Neural crest cell (in vitro differentiated cells): ENCODE measurements at regions not wholly inside any gene's neighbourhood (a gene's known extent, or its start where the extent isn't known, plus 50 kb on each side); places are given as distances from the start of the nearest gene placed in this dataset.

Source experiments
- DNase-seq: peaks from one replicate; pipeline ENCODE4 v3.0.0; 2021; ENCODE audit warnings: low read depth, mixed read lengths, low spot score
- H3K27ac Mint-ChIP-seq: one replicate; pipeline ENCODE4 v1.8.0; 2021; ENCODE audit warnings: mild to moderate bottlenecking, mixed read lengths; ENCODE audit not compliant: unreplicated experiment
- H3K27me3 Mint-ChIP-seq: 2 replicates; pipeline ENCODE4 v1.8.0; 2021; ENCODE audit warnings: low read depth, mild to moderate bottlenecking, mixed read lengths
- H3K36me3 Mint-ChIP-seq: 2 replicates; pipeline ENCODE4 v1.8.0; 2021; ENCODE audit warnings: low read depth, mild to moderate bottlenecking, mixed read lengths
- H3K4me1 Mint-ChIP-seq: 2 replicates; pipeline ENCODE4 v1.8.0; 2021; ENCODE audit warnings: mixed read lengths
- H3K4me3 Mint-ChIP-seq: one replicate; pipeline ENCODE4 v1.8.0; 2021; ENCODE audit warnings: mild to moderate bottlenecking, mixed read lengths
- H3K9me3 Mint-ChIP-seq: 2 replicates; pipeline ENCODE4 v1.8.0; 2021; ENCODE audit warnings: mixed read lengths
- TF ChIP-seq, protein P1 (sequence below): fragments of 200-600 bp; sonication (generic); conservative IDR thresholded peaks from 2 replicates; pipeline ENCODE4 v1.5.0; 2021; ENCODE audit warnings: antibody characterized with exemption, mild to moderate bottlenecking

GRCh38 chr12:69023840-69024239 is 90.9 kb upstream of the CPM start:
- Mint-ChIP-seq H3K9me3 (peaks cover 3% of the 10 kb centered on the region), H3K4me1 (peaks cover 6% of the 10 kb centered on the region), H3K36me3 (no peaks in the 10 kb centered on the region), H3K4me3 (no peak overlapping the region), H3K27ac (peak overlapping the region; percentile 65), H3K27me3 (no peaks in the 10 kb centered on the region)
- no peak for DNase-seq
- TF ChIP-seq, protein P1, sequence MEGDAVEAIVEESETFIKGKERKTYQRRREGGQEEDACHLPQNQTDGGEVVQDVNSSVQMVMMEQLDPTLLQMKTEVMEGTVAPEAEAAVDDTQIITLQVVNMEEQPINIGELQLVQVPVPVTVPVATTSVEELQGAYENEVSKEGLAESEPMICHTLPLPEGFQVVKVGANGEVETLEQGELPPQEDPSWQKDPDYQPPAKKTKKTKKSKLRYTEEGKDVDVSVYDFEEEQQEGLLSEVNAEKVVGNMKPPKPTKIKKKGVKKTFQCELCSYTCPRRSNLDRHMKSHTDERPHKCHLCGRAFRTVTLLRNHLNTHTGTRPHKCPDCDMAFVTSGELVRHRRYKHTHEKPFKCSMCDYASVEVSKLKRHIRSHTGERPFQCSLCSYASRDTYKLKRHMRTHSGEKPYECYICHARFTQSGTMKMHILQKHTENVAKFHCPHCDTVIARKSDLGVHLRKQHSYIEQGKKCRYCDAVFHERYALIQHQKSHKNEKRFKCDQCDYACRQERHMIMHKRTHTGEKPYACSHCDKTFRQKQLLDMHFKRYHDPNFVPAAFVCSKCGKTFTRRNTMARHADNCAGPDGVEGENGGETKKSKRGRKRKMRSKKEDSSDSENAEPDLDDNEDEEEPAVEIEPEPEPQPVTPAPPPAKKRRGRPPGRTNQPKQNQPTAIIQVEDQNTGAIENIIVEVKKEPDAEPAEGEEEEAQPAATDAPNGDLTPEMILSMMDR = no peak

DNA sequence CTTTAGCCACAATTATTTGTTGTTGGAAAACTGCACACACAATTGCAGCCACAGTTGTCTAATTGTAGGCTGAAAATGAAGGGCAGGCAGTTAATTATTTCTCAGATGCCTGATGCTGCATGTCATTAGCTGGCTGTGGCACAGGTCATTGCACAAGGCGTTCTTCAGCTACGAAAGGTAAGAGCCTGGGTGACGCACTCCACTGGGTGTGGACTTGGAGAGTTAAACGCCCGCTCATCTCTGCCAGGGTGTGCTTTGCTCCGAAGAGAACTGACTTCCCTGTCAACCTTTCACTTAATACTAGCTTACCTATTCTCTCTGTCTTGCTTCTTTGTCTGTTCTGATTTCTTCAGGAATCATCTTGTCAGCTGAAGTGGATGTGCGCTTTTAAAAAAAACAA is 91.4 kb upstream of the CPM start:
- no peak overlapping the region for H3K27ac Mint-ChIP-seq
- H3K9me3 Mint-ChIP-seq = peaks cover 3% of the 10 kb centered on the region

DNA sequence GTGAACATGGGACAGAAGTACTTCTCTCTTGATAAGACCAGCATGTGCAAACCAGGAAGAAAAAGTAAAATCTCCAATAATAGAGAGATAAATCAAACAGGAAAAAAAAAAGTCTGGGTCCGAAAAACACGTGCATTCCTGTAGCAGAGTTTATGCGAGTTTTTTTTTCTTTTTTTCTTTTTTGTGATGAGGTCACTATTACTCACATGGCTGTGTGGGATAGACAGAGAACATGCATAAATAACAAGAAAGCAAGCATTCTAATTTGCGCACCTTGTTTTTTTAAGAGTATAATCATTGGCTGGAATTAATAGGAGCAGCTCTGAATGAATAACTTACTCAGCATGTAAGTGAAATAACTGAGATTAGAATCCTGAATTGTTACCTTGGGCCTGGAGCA is 91.9 kb upstream of the CPM start:
- Mint-ChIP-seq H3K36me3 (no peaks in the 10 kb centered on the region), H3K27ac (no peak overlapping the region), H3K4me1 (peaks cover 6% of the 10 kb centered on the region), H3K4me3 (no peak overlapping the region), H3K27me3 (no peaks in the 10 kb centered on the region), H3K9me3 (peaks cover 3% of the 10 kb centered on the region)
- TF ChIP-seq, protein P1 = no peak
- no peak for DNase-seq

More for the DNA sequence above, 91.4 kb upstream of the CPM start:
- TF ChIP-seq, protein P1 = no peak
- Mint-ChIP-seq H3K4me1 (peaks cover 6% of the 10 kb centered on the region), H3K27me3 (no peaks in the 10 kb centered on the region), H3K4me3 (no peak overlapping the region), H3K36me3 (no peaks in the 10 kb centered on the region)
- no peak for DNase-seq

DNA sequence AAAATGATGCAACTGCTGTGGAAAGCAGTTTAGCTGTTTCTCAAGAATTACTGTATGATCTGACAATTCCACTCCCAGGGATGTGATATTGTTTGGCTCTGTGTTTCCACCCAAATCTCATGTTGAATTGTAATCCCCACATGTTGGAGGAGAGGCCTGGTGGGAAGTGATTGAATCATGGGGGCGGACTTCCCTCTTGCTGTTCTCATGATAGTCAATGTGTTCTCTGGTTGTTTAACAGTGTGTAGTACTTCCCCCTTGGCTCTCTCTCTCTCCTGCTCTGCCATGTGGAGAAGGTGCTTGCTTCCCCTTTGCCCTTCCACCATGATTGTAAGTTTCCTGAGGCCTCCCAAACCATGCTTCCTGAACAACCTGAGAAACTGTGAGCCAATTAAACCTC is 93.4 kb upstream of the CPM start:
- Mint-ChIP-seq H3K27ac (no peak overlapping the region), H3K4me3 (no peak overlapping the region), H3K36me3 (no peaks in the 10 kb centered on the region), H3K9me3 (no peaks in the 10 kb centered on the region), H3K4me1 (peaks cover 6% of the 10 kb centered on the region), H3K27me3 (no peaks in the 10 kb centered on the region)
- TF ChIP-seq, protein P1 = no peak
- no peak for DNase-seq

GRCh38 chr12:69027411-69027881 is 94.5 kb upstream of the CPM start:
- no peaks in the 10 kb centered on the region for H3K36me3 Mint-ChIP-seq
- no peak overlapping the region for H3K27ac Mint-ChIP-seq
- no peaks in the 10 kb centered on the region for H3K9me3 Mint-ChIP-seq
- H3K27me3 Mint-ChIP-seq = no peaks in the 10 kb centered on the region
- DNase-seq = no peak
- TF ChIP-seq, protein P1 = no peak
- peaks cover 6% of the 10 kb centered on the region for H3K4me1 Mint-ChIP-seq
- H3K4me3 Mint-ChIP-seq = no peak overlapping the region
